HG02678 (cell line): ENCODE measurements at regions not wholly inside any gene's neighbourhood (a gene's known extent, or its start where the extent isn't known, plus 50 kb on each side); places are given as distances from the start of the nearest gene placed in this dataset.

ENCODE experiments used
- ATAC-seq: cut with Tn5 transposase; IDR thresholded peaks from one replicate; pipeline ENCODE4 v1.9.1; 2021; ENCODE audit warnings: mild to moderate bottlenecking, moderate library complexity; ENCODE audit not compliant: unreplicated experiment

- ATAC-seq, result no peak
These were observed 230.6 kb upstream of the RPL38 start for GRCh38 chr17:73972901-73973300.

- ATAC-seq, result no peak
These were observed 229.7 kb upstream of the RPL38 start for GRCh38 chr17:73973586-73974409.

GRCh38 chr17:73974536-73974935 is 228.9 kb upstream of the RPL38 start:
- no peak for ATAC-seq

GRCh38 chr17:73976147-73976546 is 227.3 kb upstream of the RPL38 start:
- no peak for ATAC-seq

- no peak for ATAC-seq
These were observed 226.6 kb upstream of the RPL38 start for GRCh38 chr17:73976676-73977521.

- ATAC-seq, result no peak
These were observed 223.0 kb upstream of the RPL38 start for GRCh38 chr17:73980517-73980916.

- ATAC-seq, result no peak
These were observed 220.6 kb upstream of the RPL38 start for GRCh38 chr17:73982871-73983270.

GRCh38 chr17:73983621-73984400 is 219.7 kb upstream of the RPL38 start:
- ATAC-seq, result no peak

- no peak for ATAC-seq
These were observed 218.5 kb upstream of the RPL38 start for GRCh38 chr17:73984941-73985340.

GRCh38 chr17:73985466-73986015 is 217.9 kb upstream of the RPL38 start:
- ATAC-seq, result no peak

- no peak for ATAC-seq
These were observed 216.8 kb upstream of the RPL38 start for GRCh38 chr17:73986641-73987177.

GRCh38 chr17:73987395-73987794 is 216.1 kb upstream of the RPL38 start:
- no peak for ATAC-seq

GRCh38 chr17:73987845-73988509 is 215.5 kb upstream of the RPL38 start:
- no peak for ATAC-seq

- ATAC-seq, result no peak
These were observed 213.8 kb upstream of the RPL38 start for GRCh38 chr17:73989671-73990070.

- ATAC-seq, result no peak
These were observed 213.2 kb upstream of the RPL38 start for GRCh38 chr17:73990290-73990689.

- ATAC-seq, result no peak
These were observed 212.2 kb upstream of the RPL38 start for GRCh38 chr17:73991260-73991659.

- ATAC-seq, result no peak
These were observed 208.5 kb upstream of the RPL38 start for GRCh38 chr17:73994946-73995345.

- no peak for ATAC-seq
These were observed 206.4 kb upstream of the RPL38 start for GRCh38 chr17:73997059-73997458.

GRCh38 chr17:73998249-73998648 is 205.2 kb upstream of the RPL38 start:
- no peak for ATAC-seq
